Left forelimb (tissue), 1 donor: ENCODE measurements at regions not wholly inside any gene's neighbourhood (a gene's known extent, or its start where the extent isn't known, plus 50 kb on each side); places are given as distances from the start of the nearest gene placed in this dataset.

Source experiments
- DNase-seq: peaks from one replicate; pipeline ENCODE4 v3.0.0-alpha.2; 2018; ENCODE audit warnings: low spot score

- DNase-seq: no peak
Observed at GRCh38 chr12:13841358-13841757, 140.0 kb downstream of the GRIN2B start.

- DNase-seq: no peak
Observed at GRCh38 chr12:13839365-13840336, 141.8 kb downstream of the GRIN2B start.

GRCh38 chr12:13836099-13836498, 145.3 kb downstream of the GRIN2B start:
- no peak for DNase-seq

GRCh38 chr12:13835652-13836051, 145.8 kb downstream of the GRIN2B start:
- DNase-seq: no peak

GRCh38 chr12:13834241-13834640, 147.2 kb downstream of the GRIN2B start:
- no peak for DNase-seq

- no peak for DNase-seq
Observed at GRCh38 chr12:13817131-13817530, 164.3 kb downstream of the GRIN2B start.

GRCh38 chr12:13816394-13816793, 165.0 kb downstream of the GRIN2B start:
- DNase-seq: no peak

- no peak for DNase-seq
Observed at GRCh38 chr12:13812168-13812567, 169.2 kb downstream of the GRIN2B start.

GRCh38 chr12:13811061-13811460, 170.3 kb downstream of the GRIN2B start:
- DNase-seq: no peak

- DNase-seq: no peak
Observed at GRCh38 chr12:13805041-13805440, 176.4 kb downstream of the GRIN2B start.

- no peak for DNase-seq
Observed at GRCh38 chr12:13801543-13801942, 179.9 kb downstream of the GRIN2B start.

- DNase-seq: no peak
Observed at GRCh38 chr12:13799574-13799973, 181.8 kb downstream of the GRIN2B start.

- no peak for DNase-seq
Observed at GRCh38 chr12:13798162-13798561, 183.2 kb downstream of the GRIN2B start.

GRCh38 chr12:13794706-13795105, 186.7 kb downstream of the GRIN2B start:
- no peak for DNase-seq

- DNase-seq: no peak
Observed at GRCh38 chr12:13790317-13790716, 191.1 kb downstream of the GRIN2B start.

GRCh38 chr12:13788626-13789025, 192.8 kb downstream of the GRIN2B start:
- no peak for DNase-seq

GRCh38 chr12:13786646-13787045, 194.8 kb downstream of the GRIN2B start:
- DNase-seq: no peak

GRCh38 chr12:13784504-13784903, 196.9 kb downstream of the GRIN2B start:
- no peak for DNase-seq

- DNase-seq: no peak
Observed at GRCh38 chr12:13780453-13780852, 200.9 kb downstream of the GRIN2B start.

GRCh38 chr12:13777374-13777773, 204.0 kb downstream of the GRIN2B start:
- no peak for DNase-seq

- no peak for DNase-seq
Observed at GRCh38 chr12:13772264-13772663, 209.1 kb downstream of the GRIN2B start.

- no peak for DNase-seq
Observed at GRCh38 chr12:13770576-13770975, 210.8 kb downstream of the GRIN2B start.

- no peak for DNase-seq
Observed at GRCh38 chr12:13769966-13770365, 211.4 kb downstream of the GRIN2B start.

- DNase-seq: no peak
Observed at GRCh38 chr12:13769273-13769672, 212.1 kb downstream of the GRIN2B start.
